ENCODE measurements at regions not wholly inside any gene's neighbourhood (a gene's known extent, or its start where the extent isn't known, plus 50 kb on each side); places are given as distances from the start of the nearest gene placed in this dataset.

DNA sequence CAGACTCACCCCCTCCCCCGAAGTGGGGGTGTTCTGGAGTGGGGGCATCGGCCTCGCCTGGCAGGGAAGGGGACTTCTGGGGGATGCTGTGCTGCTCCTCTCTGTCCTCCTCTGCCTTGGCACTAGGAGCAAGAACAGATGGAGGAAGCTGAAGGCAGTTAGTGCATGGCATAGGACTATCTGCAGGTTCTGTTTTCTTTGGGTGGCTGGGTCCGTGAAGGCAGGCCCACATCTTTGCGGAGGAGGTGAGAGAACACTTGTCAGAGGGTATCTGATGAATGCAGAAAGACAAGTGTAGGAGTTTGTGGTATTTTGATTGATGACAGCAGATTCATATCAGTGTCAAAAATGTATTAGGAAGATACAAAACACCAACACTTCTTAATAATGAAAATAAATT is 411.4 kb downstream of the TSN start:
- H3K79me2 ChIP-seq (ENCODE audit: control insufficient read depth, low read length) = no peaks in the 10 kb centered on the region
- no peaks in the 10 kb centered on the region for H4K20me1 ChIP-seq (ENCODE audit: control insufficient read depth, insufficient read depth, low read depth, low read length)
- H3K9me2 ChIP-seq (replicated peaks; ENCODE audit: control insufficient read depth, low read length) = no peaks in the 10 kb centered on the region
- no peak overlapping the region for H3K4me2 ChIP-seq (ENCODE audit: low read length)
- H3K27ac ChIP-seq (ENCODE audit: low read depth, low read length) = no peak overlapping the region
- TF ChIP-seq, protein P1, sequence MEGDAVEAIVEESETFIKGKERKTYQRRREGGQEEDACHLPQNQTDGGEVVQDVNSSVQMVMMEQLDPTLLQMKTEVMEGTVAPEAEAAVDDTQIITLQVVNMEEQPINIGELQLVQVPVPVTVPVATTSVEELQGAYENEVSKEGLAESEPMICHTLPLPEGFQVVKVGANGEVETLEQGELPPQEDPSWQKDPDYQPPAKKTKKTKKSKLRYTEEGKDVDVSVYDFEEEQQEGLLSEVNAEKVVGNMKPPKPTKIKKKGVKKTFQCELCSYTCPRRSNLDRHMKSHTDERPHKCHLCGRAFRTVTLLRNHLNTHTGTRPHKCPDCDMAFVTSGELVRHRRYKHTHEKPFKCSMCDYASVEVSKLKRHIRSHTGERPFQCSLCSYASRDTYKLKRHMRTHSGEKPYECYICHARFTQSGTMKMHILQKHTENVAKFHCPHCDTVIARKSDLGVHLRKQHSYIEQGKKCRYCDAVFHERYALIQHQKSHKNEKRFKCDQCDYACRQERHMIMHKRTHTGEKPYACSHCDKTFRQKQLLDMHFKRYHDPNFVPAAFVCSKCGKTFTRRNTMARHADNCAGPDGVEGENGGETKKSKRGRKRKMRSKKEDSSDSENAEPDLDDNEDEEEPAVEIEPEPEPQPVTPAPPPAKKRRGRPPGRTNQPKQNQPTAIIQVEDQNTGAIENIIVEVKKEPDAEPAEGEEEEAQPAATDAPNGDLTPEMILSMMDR (IDR thresholded peaks at IDR 0.05; ENCODE audit: low read depth, low read length, poor library complexity, severe bottlenecking) = no peak
- no peak for TF ChIP-seq EZH2phosphoT487 (IDR thresholded peaks at IDR 0.05; ENCODE audit: borderline replicate concordance, low read length)
- no peaks in the 10 kb centered on the region for H3F3A ChIP-seq (ENCODE audit: control insufficient read depth, insufficient read depth)
- no peaks in the 10 kb centered on the region for H3K9me3 ChIP-seq (ENCODE audit: control insufficient read depth, insufficient read depth, low read length)
- H3K27me3 ChIP-seq (ENCODE audit: control insufficient read depth, low read length) = peaks cover 2% of the 10 kb centered on the region; the same call in 1 of the 2 replicates
- no peak overlapping the region for H3K4me3 ChIP-seq (ENCODE audit: low read length)
- H3K36me3 ChIP-seq (ENCODE audit: control insufficient read depth, low read length) = no peaks in the 10 kb centered on the region
- H3K4me1 ChIP-seq (ENCODE audit: control insufficient read depth, low read length) = peaks cover 3% of the 10 kb centered on the region; the same call in 1 of the 2 replicates

DNA sequence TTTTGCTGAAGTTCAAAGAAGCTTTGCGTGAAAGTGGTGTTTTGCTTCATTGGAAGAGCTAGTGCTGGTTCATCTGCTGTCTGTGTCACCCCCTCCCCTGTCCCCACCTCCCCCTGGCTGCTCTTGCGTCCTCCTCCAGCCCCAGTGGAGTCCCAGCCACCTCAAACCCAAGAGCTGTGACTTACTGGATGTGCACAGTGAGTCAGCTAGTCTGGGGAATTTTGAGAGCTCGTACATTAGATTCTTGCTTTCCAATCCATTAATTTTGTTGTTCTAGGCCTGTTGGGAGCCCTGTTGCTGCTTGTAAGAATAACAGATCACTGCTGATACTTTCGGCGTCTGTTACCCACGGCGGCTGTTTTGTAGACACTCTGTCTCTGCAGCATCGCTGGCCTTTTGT is 412.1 kb downstream of the TSN start:
- H3K4me3 ChIP-seq (ENCODE audit: low read length) = no peak overlapping the region
- peaks cover 2% of the 10 kb centered on the region; the same call in 1 of the 2 replicates for H3K27me3 ChIP-seq (ENCODE audit: control insufficient read depth, low read length)
- H3K9me3 ChIP-seq (ENCODE audit: control insufficient read depth, insufficient read depth, low read length) = no peaks in the 10 kb centered on the region
- no peaks in the 10 kb centered on the region for H4K20me1 ChIP-seq (ENCODE audit: control insufficient read depth, insufficient read depth, low read depth, low read length)
- H3F3A ChIP-seq (ENCODE audit: control insufficient read depth, insufficient read depth) = no peaks in the 10 kb centered on the region
- no peaks in the 10 kb centered on the region for H3K36me3 ChIP-seq (ENCODE audit: control insufficient read depth, low read length)
- TF ChIP-seq, protein P1 (IDR thresholded peaks at IDR 0.05; ENCODE audit: low read depth, low read length, poor library complexity, severe bottlenecking) = no peak
- no peak for TF ChIP-seq EZH2phosphoT487 (IDR thresholded peaks at IDR 0.05; ENCODE audit: borderline replicate concordance, low read length)
- no peak overlapping the region for H3K4me2 ChIP-seq (ENCODE audit: low read length)
- H3K9me2 ChIP-seq (replicated peaks; ENCODE audit: control insufficient read depth, low read length) = no peaks in the 10 kb centered on the region
- no peak overlapping the region for H3K27ac ChIP-seq (ENCODE audit: low read depth, low read length)
- H3K4me1 ChIP-seq (ENCODE audit: control insufficient read depth, low read length) = peaks cover 3% of the 10 kb centered on the region; the same call in 1 of the 2 replicates
- H3K79me2 ChIP-seq (ENCODE audit: control insufficient read depth, low read length) = no peaks in the 10 kb centered on the region

DNA sequence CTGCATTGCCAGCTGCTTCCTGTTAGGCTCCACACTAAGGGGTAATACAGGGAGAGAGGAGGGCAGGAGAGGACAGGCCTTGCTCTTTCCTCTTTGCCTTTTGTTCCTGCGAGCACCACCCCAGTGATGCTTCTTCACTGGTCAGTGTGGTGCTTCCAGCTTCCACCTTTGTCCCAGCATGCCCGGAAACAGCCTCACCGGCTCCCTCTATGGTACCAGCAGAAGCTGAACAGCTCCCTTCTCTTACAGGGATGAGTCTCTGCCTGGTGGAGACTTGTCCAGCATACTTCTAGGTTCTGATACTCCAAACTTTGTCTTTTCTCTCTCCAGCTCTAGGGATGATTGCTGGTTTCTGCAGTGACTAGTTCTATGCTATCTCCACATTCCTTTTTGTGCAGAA is 413.3 kb downstream of the TSN start:
- Histone ChIP-seq H3K4me2 (ENCODE audit: low read length) (no peak overlapping the region), H3K9me3 (ENCODE audit: control insufficient read depth, insufficient read depth, low read length) (no peaks in the 10 kb centered on the region), H3K79me2 (ENCODE audit: control insufficient read depth, low read length) (no peaks in the 10 kb centered on the region), H4K20me1 (ENCODE audit: control insufficient read depth, insufficient read depth, low read depth, low read length) (no peaks in the 10 kb centered on the region), H3K4me3 (ENCODE audit: low read length) (no peak overlapping the region), H3K4me1 (ENCODE audit: control insufficient read depth, low read length) (no peaks in the 10 kb centered on the region), H3K9me2 (replicated peaks; ENCODE audit: control insufficient read depth, low read length) (no peaks in the 10 kb centered on the region), H3K36me3 (ENCODE audit: control insufficient read depth, low read length) (no peaks in the 10 kb centered on the region), H3F3A (ENCODE audit: control insufficient read depth, insufficient read depth) (no peaks in the 10 kb centered on the region), H3K27ac (ENCODE audit: low read depth, low read length) (no peak overlapping the region), H3K27me3 (ENCODE audit: control insufficient read depth, low read length) (peaks cover 2% of the 10 kb centered on the region; the same call in 1 of the 2 replicates)
- no peak for TF ChIP-seq EZH2phosphoT487 (IDR thresholded peaks at IDR 0.05; ENCODE audit: borderline replicate concordance, low read length)
- TF ChIP-seq, protein P1 (IDR thresholded peaks at IDR 0.05; ENCODE audit: low read depth, low read length, poor library complexity, severe bottlenecking) = no peak
